Caki2 (cell line): ENCODE measurements at regions not wholly inside any gene's neighbourhood (a gene's known extent, or its start where the extent isn't known, plus 50 kb on each side); places are given as distances from the start of the nearest gene placed in this dataset.

Experiments
- DNase-seq: peaks from one replicate; pipeline ENCODE4 v3.0.0-alpha.2; 2015; ENCODE audit warnings: low read depth
- in situ Hi-C: cut with HindIII; loops from 2 replicates; pipeline ENCODE4 v1.10.0; 2016; ENCODE audit warnings: low sequenced_read_pairs, low pct_unique_long_range_greater_than_20kb, mixed read lengths

- in situ Hi-C loops, result no loop called here
- no peak for DNase-seq
These were observed 91.9 kb upstream of the MKI67 start for GRCh38 chr10:128218161-128218560.

GRCh38 chr10:128219295-128219694 is 93.1 kb upstream of the MKI67 start:
- in situ Hi-C loops, result no loop called here
- no peak for DNase-seq

- DNase-seq, result no peak
- in situ Hi-C loops, result no loop called here
These were observed 93.8 kb upstream of the MKI67 start for GRCh38 chr10:128220021-128220420.

- DNase-seq, result no peak
- in situ Hi-C loops, result no loop called here
These were observed 94.9 kb upstream of the MKI67 start for GRCh38 chr10:128221117-128221516.

- in situ Hi-C loops, result no loop called here
- no peak for DNase-seq
These were observed 95.6 kb upstream of the MKI67 start for GRCh38 chr10:128221807-128222206.

GRCh38 chr10:128222332-128222849 is 96.2 kb upstream of the MKI67 start:
- DNase-seq, result no peak
- in situ Hi-C loops, result no loop called here

GRCh38 chr10:128230401-128230800 is 104.2 kb upstream of the MKI67 start:
- no peak for DNase-seq
- in situ Hi-C loops, result no loop called here

- no peak for DNase-seq
- in situ Hi-C loops, result no loop called here
These were observed 107.2 kb upstream of the MKI67 start for GRCh38 chr10:128233422-128233821.

- no peak for DNase-seq
- in situ Hi-C loops, result no loop called here
These were observed 111.5 kb upstream of the MKI67 start for GRCh38 chr10:128237710-128238109.

GRCh38 chr10:128241023-128241422 is 114.8 kb upstream of the MKI67 start:
- no peak for DNase-seq
- in situ Hi-C loops, result no loop called here

- DNase-seq, result no peak
- in situ Hi-C loops, result no loop called here
These were observed 116.4 kb upstream of the MKI67 start for GRCh38 chr10:128242641-128243040.

GRCh38 chr10:128245026-128245425 is 118.8 kb upstream of the MKI67 start:
- in situ Hi-C loops, result no loop called here
- DNase-seq, result no peak

- in situ Hi-C loops, result no loop called here
- no peak for DNase-seq
These were observed 121.4 kb upstream of the MKI67 start for GRCh38 chr10:128247576-128247975.

GRCh38 chr10:128254476-128254875 is 128.3 kb upstream of the MKI67 start:
- no peak for DNase-seq
- in situ Hi-C loops, result no loop called here

- DNase-seq, result no peak
- in situ Hi-C loops, result no loop called here
These were observed 131.2 kb upstream of the MKI67 start for GRCh38 chr10:128257428-128257827.

GRCh38 chr10:128258421-128258976 is 132.3 kb upstream of the MKI67 start:
- DNase-seq, result no peak
- in situ Hi-C loops, result no loop called here

- peak; percentile 17 for DNase-seq
- in situ Hi-C loops, result no loop called here
These were observed 137.9 kb upstream of the MKI67 start for GRCh38 chr10:128263891-128264688.

- in situ Hi-C loops, result no loop called here
- no peak for DNase-seq
These were observed 139.4 kb upstream of the MKI67 start for GRCh38 chr10:128265596-128265995.

GRCh38 chr10:128267581-128267980 is 141.4 kb upstream of the MKI67 start:
- in situ Hi-C loops, result no loop called here
- no peak for DNase-seq
